Liver (tissue), 8 donors: ENCODE measurements at regions not wholly inside any gene's neighbourhood (a gene's known extent, or its start where the extent isn't known, plus 50 kb on each side); places are given as distances from the start of the nearest gene placed in this dataset.

Experiments
- DNase-seq: peaks from one replicate; pipeline ENCODE4 v3.0.0-alpha.2; 2017; ENCODE audit warnings: low spot score
- H3K27ac ChIP-seq, 2 donors: one replicate each; pipeline ENCODE4 v1.7.0; 2013; ENCODE audit warnings: inconsistent platforms in 2 of 2, low read length in 2 of 2, control low read depth in 1 of 2, low read depth in 1 of 2, mild to moderate bottlenecking in 1 of 2
- H3K27me3 ChIP-seq, 4 donors: one replicate each; pipeline versions ENCODE4 v1.6.1 to v1.7.0; 2013; ENCODE audit warnings: low read length in 3 of 4, inconsistent platforms in 1 of 4, mild to moderate bottlenecking in 1 of 4, moderate library complexity in 1 of 4; ENCODE audit not compliant: control insufficient read depth in 4 of 4, insufficient read depth in 4 of 4
- H3K36me3 ChIP-seq, 4 donors: one replicate each; pipeline versions ENCODE4 v1.6.1 to v1.7.0; 2013; ENCODE audit warnings: low read length in 3 of 4, mild to moderate bottlenecking in 3 of 4, low read depth in 1 of 4, moderate library complexity in 1 of 4; ENCODE audit not compliant: control insufficient read depth in 4 of 4, insufficient read depth in 3 of 4
- H3K4me1 ChIP-seq, 4 donors: one replicate each; pipeline versions ENCODE4 v1.6.1 to v1.7.0; 2013; ENCODE audit warnings: low read length in 3 of 4, mild to moderate bottlenecking in 3 of 4, moderate library complexity in 1 of 4; ENCODE audit not compliant: control insufficient read depth in 4 of 4, insufficient read depth in 4 of 4
- H3K4me3 ChIP-seq, 3 donors: one replicate each; pipeline versions ENCODE4 v1.6.1 to v1.7.0; 2013; ENCODE audit warnings: low read length in 3 of 3, control low read depth in 1 of 3, low read depth in 1 of 3, mild to moderate bottlenecking in 1 of 3
- H3K9ac ChIP-seq, 2 donors: one replicate each; pipeline ENCODE4 v1.7.0; 2013; ENCODE audit warnings: low read length in 2 of 2, mild to moderate bottlenecking in 2 of 2, moderate library complexity in 2 of 2, control low read depth in 1 of 2, low read depth in 1 of 2
- H3K9me3 ChIP-seq, 4 donors: one replicate each; pipeline versions ENCODE4 v1.6.1 to v1.7.0; 2013; ENCODE audit warnings: low read length in 3 of 4; ENCODE audit not compliant: control insufficient read depth in 4 of 4
- ATF3 ChIP-seq: IDR thresholded peaks from 2 replicates; pipeline ENCODE4 v1.6.1; 2016; ENCODE audit warnings: antibody characterized with exemption
- CTCF ChIP-seq: fragments of 150-350 bp; IDR thresholded peaks from 2 replicates; pipeline ENCODE4 v1.5.1; 2017; ENCODE audit warnings: improper control_type of control experiment, low read depth, low read length; ENCODE audit not compliant: missing input control
- EGR1 ChIP-seq, 2 donors: IDR thresholded peaks; 2 replicates each; pipeline ENCODE4 v1.6.1; 2016 to 2018; ENCODE audit warnings: antibody characterized with exemption in 2 of 2, low read depth in 2 of 2
- FOXA1 ChIP-seq: IDR thresholded peaks from 2 replicates; pipeline ENCODE4 v1.6.1; 2016; ENCODE audit warnings: antibody characterized with exemption
- HNF4A ChIP-seq, 2 donors: conservative IDR thresholded peaks; 2 replicates each; pipeline ENCODE4 v1.6.1; 2016; ENCODE audit warnings: antibody characterized with exemption in 2 of 2, mild to moderate bottlenecking in 2 of 2
- JUND ChIP-seq, 2 donors: IDR thresholded peaks; 2 replicates each; pipeline ENCODE4 v1.6.1; 2016; ENCODE audit warnings: antibody characterized with exemption in 2 of 2
- REST ChIP-seq: IDR thresholded peaks from 2 replicates; pipeline ENCODE4 v1.6.1; 2016; ENCODE audit warnings: antibody characterized with exemption, mild to moderate bottlenecking
- RXRA ChIP-seq, 2 donors: IDR thresholded peaks; 2 replicates each; pipeline ENCODE4 v1.6.1; 2017 to 2018; ENCODE audit warnings: antibody characterized with exemption in 2 of 2, mild to moderate bottlenecking in 1 of 2
- SP1 ChIP-seq: IDR thresholded peaks from 2 replicates; pipeline ENCODE4 v1.6.1; 2018; ENCODE audit warnings: antibody characterized with exemption, mild to moderate bottlenecking
- TAF1 ChIP-seq: conservative IDR thresholded peaks from 2 replicates; pipeline ENCODE4 v1.6.1; 2016; ENCODE audit warnings: antibody characterized with exemption, mild to moderate bottlenecking
- YY1 ChIP-seq: IDR thresholded peaks from 2 replicates; pipeline ENCODE4 v1.6.1; 2016; ENCODE audit warnings: antibody characterized with exemption, mild to moderate bottlenecking
- ZBTB33 ChIP-seq: IDR thresholded peaks from 2 replicates; pipeline ENCODE4 v1.6.1; 2016; ENCODE audit warnings: antibody characterized with exemption
- WGBS: extraction: QIAGEN DNeasy Blood & Tissue Kit; methylation state at CpG from one replicate; pipeline ENCODE4 v1.1.7; 2013; 5-methylcytosine and 5-hydroxymethylcytosine counted together
- donor health status: healthy.
- donor health status: healthy.
- donor health status: healthy.
- donor health status: healthy.
- donor health status: healthy.

- H3K36me3 ChIP-seq: no peaks in the 10 kb centered on the region
- peaks cover 0 to 3% (median 2%) of the 10 kb centered on the region in 4 donors for H3K4me1 ChIP-seq
- H3K27ac ChIP-seq: no peak overlapping the region
- H3K27me3 ChIP-seq: no peaks in the 10 kb centered on the region
- TF ChIP-seq RXRA (IDR thresholded peaks at IDR 0.05): no peak
- no peak overlapping the region for H3K4me3 ChIP-seq
- WGBS: 36% methylated on average over 4 of the region's 4 CpGs
- H3K9ac ChIP-seq: no peak overlapping the region
- no peak for DNase-seq
- H3K9me3 ChIP-seq: no peaks in the 10 kb centered on the region
Measured at GRCh38 chr5:148909040-148909439, 82.6 kb downstream of the ADRB2 start.

GRCh38 chr5:148909766-148910165 lies 83.4 kb downstream of the ADRB2 start:
- Histone ChIP-seq H3K27me3 (no peaks in the 10 kb centered on the region), H3K36me3 (no peaks in the 10 kb centered on the region), H3K9ac (no peak overlapping the region), H3K4me1 (peaks cover 0 to 2% (median 1%) of the 10 kb centered on the region in 4 donors), H3K9me3 (no peaks in the 10 kb centered on the region), H3K4me3 (no peak overlapping the region), H3K27ac (no peak overlapping the region)
- TF ChIP-seq ZBTB33: no peak
- no peak for TF ChIP-seq FOXA1
- no peak for TF ChIP-seq YY1
- TF ChIP-seq EGR1 (IDR thresholded peaks at IDR 0.05; ENCODE audit: low read depth in 2 of 2): no peak
- TF ChIP-seq REST: no peak
- TF ChIP-seq ATF3: no peak
- no peak for TF ChIP-seq TAF1
- TF ChIP-seq CTCF: no peak
- TF ChIP-seq JUND (IDR thresholded peaks at IDR 0.05): no peak
- no peak for TF ChIP-seq SP1
- TF ChIP-seq HNF4A (conservative IDR thresholded peaks at IDR 0.05): no peak
- WGBS: 90% methylated on average over 1 of the region's 1 CpG
- DNase-seq: no peak
